ENCODE measurements at regions not wholly inside any gene's neighbourhood (a gene's known extent, or its start where the extent isn't known, plus 50 kb on each side); places are given as distances from the start of the nearest gene placed in this dataset.

- DNase-seq: no peak
- Histone ChIP-seq H3K27ac (no peak overlapping the region), H3K4me3 (ENCODE audit: low read depth, low read length) (no peak overlapping the region), H3K36me3 (replicated peaks) (no peaks in the 10 kb centered on the region), H3K27me3 (replicated peaks) (no peaks in the 10 kb centered on the region)
- TF ChIP-seq, protein P1, sequence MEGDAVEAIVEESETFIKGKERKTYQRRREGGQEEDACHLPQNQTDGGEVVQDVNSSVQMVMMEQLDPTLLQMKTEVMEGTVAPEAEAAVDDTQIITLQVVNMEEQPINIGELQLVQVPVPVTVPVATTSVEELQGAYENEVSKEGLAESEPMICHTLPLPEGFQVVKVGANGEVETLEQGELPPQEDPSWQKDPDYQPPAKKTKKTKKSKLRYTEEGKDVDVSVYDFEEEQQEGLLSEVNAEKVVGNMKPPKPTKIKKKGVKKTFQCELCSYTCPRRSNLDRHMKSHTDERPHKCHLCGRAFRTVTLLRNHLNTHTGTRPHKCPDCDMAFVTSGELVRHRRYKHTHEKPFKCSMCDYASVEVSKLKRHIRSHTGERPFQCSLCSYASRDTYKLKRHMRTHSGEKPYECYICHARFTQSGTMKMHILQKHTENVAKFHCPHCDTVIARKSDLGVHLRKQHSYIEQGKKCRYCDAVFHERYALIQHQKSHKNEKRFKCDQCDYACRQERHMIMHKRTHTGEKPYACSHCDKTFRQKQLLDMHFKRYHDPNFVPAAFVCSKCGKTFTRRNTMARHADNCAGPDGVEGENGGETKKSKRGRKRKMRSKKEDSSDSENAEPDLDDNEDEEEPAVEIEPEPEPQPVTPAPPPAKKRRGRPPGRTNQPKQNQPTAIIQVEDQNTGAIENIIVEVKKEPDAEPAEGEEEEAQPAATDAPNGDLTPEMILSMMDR (IDR thresholded peaks at IDR 0.05; ENCODE audit: low read depth, low read length, missing control alignments): no peak
- in situ Hi-C loops (cut with HindIII; ENCODE audit: low pct_ligation_motif_present, low sequenced_read_pairs): no loop called here
Measured at GRCh38 chr3:17985658-17986347, 243.4 kb upstream of the TBC1D5 start.

DNA sequence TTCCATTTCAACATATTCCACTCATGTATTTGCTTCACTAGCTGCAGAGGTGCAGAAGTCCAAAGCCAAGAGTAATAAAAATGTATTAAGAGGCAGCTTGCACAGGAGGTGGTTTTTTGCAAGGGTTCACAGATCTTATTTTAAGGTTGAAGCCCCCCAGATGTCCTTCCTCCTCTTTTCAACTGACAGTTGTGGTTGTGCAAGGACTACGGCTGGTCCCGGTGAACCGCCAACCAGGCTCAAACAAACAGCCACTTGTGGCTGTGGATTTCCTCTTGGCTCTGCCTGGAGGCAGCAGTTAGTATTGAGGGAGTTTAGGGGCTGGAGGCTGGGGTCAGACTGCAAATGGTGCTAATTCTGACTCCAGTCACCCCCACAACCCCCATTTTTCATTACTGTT is 240.7 kb upstream of the TBC1D5 start:
- TF ChIP-seq, protein P1 (IDR thresholded peaks at IDR 0.05; ENCODE audit: low read depth, low read length, missing control alignments): no peak
- in situ Hi-C loops (cut with HindIII; ENCODE audit: low pct_ligation_motif_present, low sequenced_read_pairs): no loop called here
- no peaks in the 10 kb centered on the region for H3K27me3 ChIP-seq (replicated peaks)
- H3K27ac ChIP-seq: no peak overlapping the region
- no peak for DNase-seq
- no peak overlapping the region for H3K4me3 ChIP-seq (ENCODE audit: low read depth, low read length)
- H3K36me3 ChIP-seq (replicated peaks): no peaks in the 10 kb centered on the region

DNA sequence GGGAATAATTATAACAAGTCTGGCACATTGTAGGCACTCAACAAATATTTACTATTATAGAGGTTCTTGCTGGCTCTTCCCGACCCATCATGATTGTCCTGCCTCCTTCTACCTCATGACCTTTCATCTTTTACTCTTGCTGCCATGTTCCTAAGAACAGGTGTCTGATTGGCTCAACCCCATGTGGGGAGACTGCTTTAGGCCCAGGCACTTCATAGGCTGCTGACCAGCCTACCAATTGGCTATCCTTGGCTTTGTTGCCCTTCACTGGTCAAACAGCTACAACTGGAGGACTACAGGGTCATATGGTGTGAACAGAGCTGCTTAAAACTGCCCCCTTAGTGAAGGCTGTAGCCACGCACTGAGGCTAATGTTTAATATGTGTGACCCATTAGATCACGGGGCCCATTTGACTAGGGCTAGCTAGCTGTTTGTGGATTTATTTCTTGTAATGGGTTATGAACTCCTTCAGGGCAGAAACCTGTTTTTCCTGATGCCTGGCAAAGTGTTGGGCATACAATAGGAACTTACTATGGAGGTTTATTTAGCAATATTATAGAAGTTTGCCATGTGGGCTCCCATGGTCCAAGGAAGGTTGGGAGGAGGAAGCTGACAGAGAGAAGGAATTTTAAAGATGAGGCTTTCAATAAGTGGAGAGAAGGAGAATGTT is 239.9 kb upstream of the TBC1D5 start:
- DNase-seq: no peak
- no peaks in the 10 kb centered on the region for H3K36me3 ChIP-seq (replicated peaks)
- no peaks in the 10 kb centered on the region for H3K27me3 ChIP-seq (replicated peaks)
- TF ChIP-seq, protein P1 (IDR thresholded peaks at IDR 0.05; ENCODE audit: low read depth, low read length, missing control alignments): no peak
- H3K4me3 ChIP-seq (ENCODE audit: low read depth, low read length): no peak overlapping the region
- no peak overlapping the region for H3K27ac ChIP-seq
- in situ Hi-C loops (cut with HindIII; ENCODE audit: low pct_ligation_motif_present, low sequenced_read_pairs): no loop called here

GRCh38 chr3:17980863-17981262 is 238.4 kb upstream of the TBC1D5 start:
- TF ChIP-seq, protein P1 (IDR thresholded peaks at IDR 0.05; ENCODE audit: low read depth, low read length, missing control alignments): no peak
- DNase-seq: no peak
- in situ Hi-C loops (cut with HindIII; ENCODE audit: low pct_ligation_motif_present, low sequenced_read_pairs): no loop called here
- H3K27ac ChIP-seq: no peak overlapping the region
- H3K27me3 ChIP-seq (replicated peaks): no peaks in the 10 kb centered on the region
- H3K4me3 ChIP-seq (ENCODE audit: low read depth, low read length): no peak overlapping the region
- H3K36me3 ChIP-seq (replicated peaks): no peaks in the 10 kb centered on the region

DNA sequence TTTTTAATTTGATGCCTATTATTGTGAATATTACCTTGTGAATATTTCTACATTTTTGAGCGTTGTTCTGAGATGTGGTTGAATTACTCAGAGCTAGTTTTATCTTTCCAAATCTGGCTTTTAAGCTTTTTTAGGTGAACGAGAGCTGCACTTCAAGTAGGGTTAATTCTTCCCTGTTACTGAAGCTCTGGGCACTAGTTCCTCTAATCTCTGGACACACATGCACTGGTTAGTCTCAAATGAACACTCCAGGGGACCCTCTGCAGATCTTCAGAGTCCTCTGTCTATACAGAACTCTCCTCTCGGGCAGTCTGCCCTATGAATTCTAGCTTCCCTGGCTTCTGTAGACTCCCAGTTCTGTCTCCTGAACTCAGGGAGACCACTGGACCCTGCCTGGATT is 237.5 kb upstream of the TBC1D5 start:
- no peak overlapping the region for H3K27ac ChIP-seq
- no peaks in the 10 kb centered on the region for H3K36me3 ChIP-seq (replicated peaks)
- no peak overlapping the region for H3K4me3 ChIP-seq (ENCODE audit: low read depth, low read length)
- no peaks in the 10 kb centered on the region for H3K27me3 ChIP-seq (replicated peaks)
- TF ChIP-seq, protein P1 (IDR thresholded peaks at IDR 0.05; ENCODE audit: low read depth, low read length, missing control alignments): no peak
- in situ Hi-C loops (cut with HindIII; ENCODE audit: low pct_ligation_motif_present, low sequenced_read_pairs): no loop called here
- DNase-seq: no peak

Data from brain microvascular endothelial cell (primary cell).